ENCODE measurements at regions not wholly inside any gene's neighbourhood (a gene's known extent, or its start where the extent isn't known, plus 50 kb on each side); places are given as distances from the start of the nearest gene placed in this dataset.

- DNase-seq: peak; percentile 5
Measured at GRCh38 chr5:8247049-8247899, 378.3 kb downstream of the MTRR start.

- no peak for DNase-seq
Measured at GRCh38 chr5:8253376-8253775, 384.4 kb downstream of the MTRR start.

- no peak for DNase-seq
Measured at GRCh38 chr5:8254674-8255073, 385.7 kb downstream of the MTRR start.

- DNase-seq: no peak
Measured at GRCh38 chr5:8258801-8259200, 389.9 kb downstream of the MTRR start.

- DNase-seq: no peak
Measured at GRCh38 chr5:8270246-8270645, 401.3 kb downstream of the MTRR start.

GRCh38 chr5:8280711-8281363 is 411.9 kb downstream of the MTRR start:
- no peak for DNase-seq

- no peak for DNase-seq
Measured at GRCh38 chr5:8288334-8288733, 419.4 kb downstream of the MTRR start.

- no peak for DNase-seq
Measured at GRCh38 chr5:8288897-8289516, 420.1 kb downstream of the MTRR start.

- no peak for DNase-seq
Measured at GRCh38 chr5:8289779-8290178, 420.8 kb downstream of the MTRR start.

GRCh38 chr5:8290721-8291120 is 421.8 kb downstream of the MTRR start:
- no peak for DNase-seq

GRCh38 chr5:8291641-8292040 is 422.7 kb downstream of the MTRR start:
- DNase-seq: no peak

GRCh38 chr5:8295141-8295540 is 426.2 kb downstream of the MTRR start:
- DNase-seq: no peak

- no peak for DNase-seq
Measured at GRCh38 chr5:8299716-8300115, 430.8 kb downstream of the MTRR start.

GRCh38 chr5:8304341-8304740 is 435.4 kb downstream of the MTRR start:
- DNase-seq: no peak

GRCh38 chr5:8306288-8306896 is 437.4 kb downstream of the MTRR start:
- no peak for DNase-seq

GRCh38 chr5:8314965-8315364 is 446.0 kb downstream of the MTRR start:
- no peak for DNase-seq

GRCh38 chr5:8316608-8317280 is 447.8 kb downstream of the MTRR start:
- DNase-seq: no peak

- no peak for DNase-seq
Measured at GRCh38 chr5:8317335-8317734, 448.4 kb downstream of the MTRR start.

GRCh38 chr5:8320244-8320643 is 451.3 kb downstream of the MTRR start:
- DNase-seq: no peak

- DNase-seq: no peak
Measured at GRCh38 chr5:8321272-8321671, 452.3 kb downstream of the MTRR start.

GRCh38 chr5:8322484-8322883 is 453.5 kb downstream of the MTRR start:
- DNase-seq: no peak

GRCh38 chr5:8327016-8327415 is 458.1 kb downstream of the MTRR start:
- no peak for DNase-seq

GRCh38 chr5:8329773-8330172 is 460.8 kb downstream of the MTRR start:
- DNase-seq: no peak
